Muscle layer of duodenum (tissue), 2 donors: ENCODE measurements at regions not wholly inside any gene's neighbourhood (a gene's known extent, or its start where the extent isn't known, plus 50 kb on each side); places are given as distances from the start of the nearest gene placed in this dataset.

ENCODE experiments used
- H3K27ac ChIP-seq: one replicate; pipeline ENCODE4 v1.7.0; 2013; ENCODE audit warnings: mild to moderate bottlenecking, low read length
- H3K27me3 ChIP-seq: one replicate; pipeline ENCODE4 v1.7.0; 2013; ENCODE audit warnings: low read depth, mild to moderate bottlenecking, control low read depth, low read length
- H3K36me3 ChIP-seq, 2 donors: one replicate each; pipeline ENCODE4 v1.7.0; 2013; ENCODE audit warnings: low read length in 2 of 2, control low read depth in 1 of 2, mild to moderate bottlenecking in 1 of 2; ENCODE audit not compliant: insufficient read depth in 2 of 2, control insufficient read depth in 1 of 2
- H3K4me1 ChIP-seq, 2 donors: one replicate each; pipeline ENCODE4 v1.7.0; 2013; ENCODE audit warnings: low read length in 2 of 2, mild to moderate bottlenecking in 2 of 2, control low read depth in 1 of 2, moderate library complexity in 1 of 2; ENCODE audit not compliant: insufficient read depth in 2 of 2, control insufficient read depth in 1 of 2
- H3K4me3 ChIP-seq, 2 donors: one replicate each; pipeline ENCODE4 v1.7.0; 2013; ENCODE audit warnings: low read length in 2 of 2, low read depth in 1 of 2, mild to moderate bottlenecking in 1 of 2
- H3K9me3 ChIP-seq, 2 donors: one replicate each; pipeline ENCODE4 v1.7.0; 2013; ENCODE audit warnings: low read length in 2 of 2, control low read depth in 1 of 2, mild to moderate bottlenecking in 1 of 2; ENCODE audit not compliant: control insufficient read depth in 1 of 2
- donor health status: healthy.

- H3K27ac ChIP-seq = no peak overlapping the region
- H3K27me3 ChIP-seq = no peaks in the 10 kb centered on the region
- no peaks in the 10 kb centered on the region for H3K9me3 ChIP-seq
- no peaks in the 10 kb centered on the region for H3K4me1 ChIP-seq
- no peaks in the 10 kb centered on the region for H3K36me3 ChIP-seq
- H3K4me3 ChIP-seq = no peak overlapping the region
Measured at GRCh38 chr11:70502677-70503467, 104.5 kb downstream of the CTTN start.

DNA sequence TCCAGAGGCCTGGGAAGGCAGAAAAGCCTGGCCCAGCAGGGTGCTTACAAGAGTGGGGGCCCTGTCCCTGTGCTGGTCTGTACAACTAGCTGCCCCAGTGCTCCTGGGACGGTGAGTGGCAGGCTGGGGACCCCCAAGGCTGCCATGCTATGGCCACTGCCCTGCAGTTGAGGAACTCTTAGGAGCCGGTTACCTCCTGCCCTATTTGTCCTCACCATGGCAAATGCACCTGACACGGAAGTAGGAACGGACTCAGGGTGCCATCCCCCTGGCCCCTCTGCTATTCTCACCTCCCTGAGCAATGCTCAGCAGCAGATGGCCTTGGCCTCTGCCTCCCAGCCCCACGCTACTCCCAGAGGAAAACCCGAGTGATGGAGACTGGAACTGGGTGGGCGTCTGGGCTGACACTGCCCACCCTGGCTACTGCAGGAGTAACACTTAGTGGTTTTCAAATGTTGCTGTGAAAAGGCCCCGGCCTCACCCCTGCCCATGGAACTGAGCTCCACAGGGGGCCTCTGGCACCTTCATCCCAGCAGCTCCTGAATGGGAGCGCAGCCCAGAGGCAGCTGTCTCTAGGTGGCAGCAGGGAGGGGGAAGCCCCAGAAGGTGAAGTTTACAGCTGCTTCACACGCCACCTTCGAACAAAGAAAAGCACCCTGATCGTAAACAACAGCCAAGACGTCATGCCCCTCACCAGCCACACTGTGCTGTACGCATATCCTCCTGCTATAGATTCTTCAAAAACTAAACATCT is 105.3 kb downstream of the CTTN start:
- Histone ChIP-seq H3K36me3 (no peaks in the 10 kb centered on the region), H3K27ac (no peak overlapping the region), H3K9me3 (no peaks in the 10 kb centered on the region), H3K4me3 (no peak overlapping the region), H3K27me3 (no peaks in the 10 kb centered on the region), H3K4me1 (no peaks in the 10 kb centered on the region)

DNA sequence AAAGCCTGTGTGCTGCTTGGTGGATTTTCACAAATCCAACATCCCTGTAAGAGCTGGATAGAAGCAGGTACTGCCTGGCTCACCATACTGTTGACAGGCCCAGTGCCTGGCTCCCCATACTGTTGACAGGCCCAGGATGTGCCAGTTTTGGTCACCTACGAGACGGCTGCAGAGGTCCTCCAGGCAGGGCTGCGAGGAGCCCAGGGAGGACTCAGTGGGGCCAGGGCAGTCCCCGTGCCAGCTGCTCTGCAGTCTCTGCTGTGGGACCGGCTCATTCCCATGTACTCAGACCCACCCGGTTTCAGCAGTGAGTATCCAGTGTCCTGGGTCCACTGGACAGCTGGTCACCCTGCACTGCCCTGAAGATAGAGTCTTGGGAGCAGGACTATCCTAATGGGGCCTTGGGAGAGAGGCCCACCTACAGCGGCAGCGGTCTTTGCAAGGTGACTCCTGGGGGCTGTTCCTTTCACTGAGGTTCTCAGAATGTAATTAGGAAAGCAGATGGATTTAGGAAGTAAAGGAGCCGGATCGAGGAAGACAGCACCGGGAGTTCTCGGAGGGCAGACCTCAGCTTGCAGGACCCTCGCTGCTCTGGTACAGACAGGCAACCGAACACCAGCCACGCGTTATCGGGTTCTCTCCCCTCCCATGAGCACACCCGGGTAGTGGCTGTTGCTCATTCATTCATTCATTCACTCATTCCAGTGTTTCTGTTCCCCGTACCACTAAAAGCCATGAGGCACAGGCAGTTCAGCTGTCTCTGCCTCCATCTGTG is 106.1 kb downstream of the CTTN start:
- no peaks in the 10 kb centered on the region for H3K36me3 ChIP-seq
- H3K27ac ChIP-seq = no peak overlapping the region
- H3K9me3 ChIP-seq = no peaks in the 10 kb centered on the region
- H3K4me3 ChIP-seq = no peak overlapping the region
- H3K27me3 ChIP-seq = no peaks in the 10 kb centered on the region
- H3K4me1 ChIP-seq = no peaks in the 10 kb centered on the region

- no peaks in the 10 kb centered on the region for H3K36me3 ChIP-seq
- H3K27me3 ChIP-seq = no peaks in the 10 kb centered on the region
- no peak overlapping the region for H3K4me3 ChIP-seq
- H3K27ac ChIP-seq = no peak overlapping the region
- H3K9me3 ChIP-seq = no peaks in the 10 kb centered on the region
- H3K4me1 ChIP-seq = no peaks in the 10 kb centered on the region
Measured at GRCh38 chr11:70505331-70505731, 107.0 kb downstream of the CTTN start.

GRCh38 chr11:70505761-70506657 is 107.7 kb downstream of the CTTN start:
- no peaks in the 10 kb centered on the region for H3K27me3 ChIP-seq
- no peaks in the 10 kb centered on the region for H3K36me3 ChIP-seq
- H3K4me3 ChIP-seq = no peak overlapping the region
- peaks cover 0 to 3% of the 10 kb centered on the region in 2 donors for H3K9me3 ChIP-seq
- no peak overlapping the region for H3K27ac ChIP-seq
- H3K4me1 ChIP-seq = no peaks in the 10 kb centered on the region

- Histone ChIP-seq H3K27ac (no peak overlapping the region), H3K4me3 (no peak overlapping the region), H3K27me3 (no peaks in the 10 kb centered on the region), H3K4me1 (no peaks in the 10 kb centered on the region), H3K36me3 (no peaks in the 10 kb centered on the region), H3K9me3 (peaks cover 0 to 7% of the 10 kb centered on the region in 2 donors)
Measured at GRCh38 chr11:70506658-70506970, 108.3 kb downstream of the CTTN start.

DNA sequence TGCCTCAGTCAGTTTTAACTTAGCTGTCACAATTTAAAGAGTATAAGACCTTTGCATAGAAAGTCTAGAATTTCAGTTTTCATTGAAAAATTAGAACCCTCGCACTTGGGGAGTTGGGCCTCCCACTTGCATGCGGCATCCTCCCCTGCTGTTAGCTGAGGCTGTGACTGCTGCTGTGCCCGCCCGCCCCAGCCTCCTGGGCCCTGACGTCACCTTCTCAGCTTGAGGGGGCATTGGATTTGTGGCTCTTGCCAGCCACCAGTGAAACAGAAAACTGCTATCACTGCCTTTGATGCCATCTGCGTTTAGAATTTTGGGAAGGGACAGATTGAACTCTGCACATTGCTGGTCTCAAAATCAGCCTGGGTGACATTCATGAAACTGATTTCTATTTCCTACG is 108.7 kb downstream of the CTTN start:
- no peak overlapping the region for H3K4me3 ChIP-seq
- H3K4me1 ChIP-seq = no peaks in the 10 kb centered on the region
- no peaks in the 10 kb centered on the region for H3K36me3 ChIP-seq
- H3K27ac ChIP-seq = no peak overlapping the region
- H3K27me3 ChIP-seq = no peaks in the 10 kb centered on the region
- peaks cover under 1 to 8% of the 10 kb centered on the region in 2 donors for H3K9me3 ChIP-seq

GRCh38 chr11:70507466-70508230 is 109.3 kb downstream of the CTTN start:
- Histone ChIP-seq H3K27me3 (no peaks in the 10 kb centered on the region), H3K27ac (no peak overlapping the region), H3K9me3 (peaks cover 7 to 14% of the 10 kb centered on the region in 2 donors), H3K4me3 (no peak overlapping the region), H3K4me1 (no peaks in the 10 kb centered on the region), H3K36me3 (no peaks in the 10 kb centered on the region)

- H3K9me3 ChIP-seq = peaks cover 12 to 19% of the 10 kb centered on the region in 2 donors
- H3K4me3 ChIP-seq = no peak overlapping the region
- H3K36me3 ChIP-seq = no peaks in the 10 kb centered on the region
- no peaks in the 10 kb centered on the region for H3K27me3 ChIP-seq
- no peaks in the 10 kb centered on the region for H3K4me1 ChIP-seq
- no peak overlapping the region for H3K27ac ChIP-seq
Measured at GRCh38 chr11:70508231-70508480, 109.8 kb downstream of the CTTN start.

DNA sequence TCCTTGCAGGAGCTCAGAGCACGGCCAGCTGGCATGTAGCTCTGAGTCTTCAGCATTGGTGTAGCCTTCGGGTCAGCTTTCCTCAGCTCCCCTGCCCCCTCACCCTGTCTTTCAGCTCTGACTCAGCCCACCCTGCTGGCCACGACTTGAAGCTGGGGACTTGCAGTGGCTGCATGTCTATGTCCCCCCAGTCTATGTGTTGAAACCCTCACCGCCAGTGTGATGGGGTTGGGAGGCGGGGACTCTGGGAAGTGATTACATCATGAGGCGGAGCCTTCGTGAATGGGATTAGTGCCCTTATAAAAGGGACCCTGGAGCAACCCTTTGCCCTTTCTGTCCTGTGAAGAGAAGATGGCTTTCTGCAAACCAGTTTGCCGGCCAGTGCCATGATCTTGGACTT is 111.1 kb downstream of the CTTN start:
- Histone ChIP-seq H3K4me3 (no peak overlapping the region), H3K9me3 (peaks cover 12 to 20% of the 10 kb centered on the region in 2 donors)

More for the DNA sequence above, 111.1 kb downstream of the CTTN start:
- no peak overlapping the region for H3K27ac ChIP-seq
- no peaks in the 10 kb centered on the region for H3K36me3 ChIP-seq
- no peaks in the 10 kb centered on the region for H3K27me3 ChIP-seq
- H3K4me1 ChIP-seq = no peaks in the 10 kb centered on the region
